ENCODE measurements at regions not wholly inside any gene's neighbourhood (a gene's known extent, or its start where the extent isn't known, plus 50 kb on each side); places are given as distances from the start of the nearest gene placed in this dataset.

GRCh38 chr7:47037607-47038006, 544.3 kb downstream of the TNS3 start:
- TF ChIP-seq EZH2 (IDR thresholded peaks at IDR 0.05) (no peak), FOXP2 (optimal IDR thresholded peaks at IDR 0.05; ENCODE audit: control extremely low read depth, extremely low read length, insufficient read depth) (no peak)

All from SK-N-MC (cell line).